ENCODE measurements at regions not wholly inside any gene's neighbourhood (a gene's known extent, or its start where the extent isn't known, plus 50 kb on each side); places are given as distances from the start of the nearest gene placed in this dataset.

- Histone ChIP-seq H3K36me3 (ENCODE audit: insufficient read depth) (no peaks in the 10 kb centered on the region), H3K4me3 (IDR thresholded peaks at IDR 0.05; ENCODE audit: insufficient read depth, low read depth, low read length) (no peak overlapping the region), H3K4me1 (ENCODE audit: low read depth, poor library complexity, severe bottlenecking) (no peaks in the 10 kb centered on the region), H3K79me2 (ENCODE audit: insufficient read depth, low read depth) (no peaks in the 10 kb centered on the region), H3K9ac (no peak overlapping the region), H3K27ac (no peak overlapping the region), H3K4me2 (no peak overlapping the region), H3K27me3 (ENCODE audit: insufficient read depth, low read depth) (no peaks in the 10 kb centered on the region), H2AFZ (ENCODE audit: low read depth) (no peak overlapping the region), H4K20me1 (ENCODE audit: insufficient read depth) (no peaks in the 10 kb centered on the region)
- TF ChIP-seq CTCF (conservative IDR thresholded peaks at IDR 0.05; ENCODE audit: low read depth, low read length) = no peak
Measured at GRCh38 chr13:106151056-106151699, 384.3 kb downstream of the EFNB2 start.

DNA sequence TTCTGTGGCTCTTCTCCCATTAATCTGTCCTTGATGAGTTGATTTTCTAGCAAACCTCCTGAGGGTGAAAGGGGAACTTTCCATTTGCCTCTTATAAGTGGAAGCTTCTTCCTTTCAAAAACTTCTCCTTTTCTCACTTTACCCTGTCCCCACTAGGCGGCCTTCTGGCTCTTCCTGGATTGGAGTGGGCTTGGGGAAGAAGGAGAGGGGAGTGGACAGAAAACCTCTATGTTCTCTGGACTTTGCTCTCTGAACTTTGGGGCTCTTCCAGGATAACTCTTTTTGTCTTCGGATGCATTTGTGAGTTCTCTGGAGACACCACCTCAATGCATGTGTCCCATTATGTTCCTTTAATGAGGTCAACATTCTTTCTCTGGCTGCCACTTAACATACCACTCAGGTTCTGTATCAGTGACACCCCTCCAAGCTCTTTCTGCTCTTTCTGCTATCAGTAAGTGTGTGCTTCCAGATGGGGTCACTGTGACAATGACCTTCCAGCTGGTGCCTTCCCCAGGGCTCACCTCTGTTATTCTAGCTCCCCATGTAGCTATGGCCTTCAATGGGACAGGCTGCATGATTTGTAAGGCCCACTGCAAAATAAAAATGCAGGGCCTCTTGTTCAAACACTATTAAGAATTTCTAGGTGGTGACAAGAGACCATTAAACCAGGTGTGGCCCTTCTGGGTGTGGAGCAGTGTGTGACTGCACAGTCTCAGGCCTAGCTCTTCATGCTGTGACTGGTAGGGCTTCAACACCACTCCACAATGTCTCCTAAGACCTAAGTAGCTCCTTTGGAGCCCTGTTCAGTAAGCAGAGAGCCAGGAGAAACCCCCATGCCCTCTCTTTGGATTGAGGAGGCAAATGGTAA is 389.2 kb downstream of the EFNB2 start:
- H3K4me1 ChIP-seq (ENCODE audit: low read depth, poor library complexity, severe bottlenecking) = no peaks in the 10 kb centered on the region
- no peak overlapping the region for H3K27ac ChIP-seq
- no peaks in the 10 kb centered on the region for H3K79me2 ChIP-seq (ENCODE audit: insufficient read depth, low read depth)
- no peak overlapping the region for H3K4me3 ChIP-seq (IDR thresholded peaks at IDR 0.05; ENCODE audit: insufficient read depth, low read depth, low read length)
- no peaks in the 10 kb centered on the region for H4K20me1 ChIP-seq (ENCODE audit: insufficient read depth)
- H3K36me3 ChIP-seq (ENCODE audit: insufficient read depth) = no peaks in the 10 kb centered on the region
- H3K27me3 ChIP-seq (ENCODE audit: insufficient read depth, low read depth) = no peaks in the 10 kb centered on the region
- no peak for TF ChIP-seq CTCF (conservative IDR thresholded peaks at IDR 0.05; ENCODE audit: low read depth, low read length)
- H2AFZ ChIP-seq (ENCODE audit: low read depth) = no peak overlapping the region
- no peak overlapping the region for H3K9ac ChIP-seq
- H3K4me2 ChIP-seq = no peak overlapping the region

GRCh38 chr13:106145070-106145469 is 390.4 kb downstream of the EFNB2 start:
- Histone ChIP-seq H3K4me3 (IDR thresholded peaks at IDR 0.05; ENCODE audit: insufficient read depth, low read depth, low read length) (no peak overlapping the region), H3K9ac (no peak overlapping the region), H3K79me2 (ENCODE audit: insufficient read depth, low read depth) (no peaks in the 10 kb centered on the region), H3K27me3 (ENCODE audit: insufficient read depth, low read depth) (no peaks in the 10 kb centered on the region), H2AFZ (ENCODE audit: low read depth) (no peak overlapping the region), H3K36me3 (ENCODE audit: insufficient read depth) (no peaks in the 10 kb centered on the region), H4K20me1 (ENCODE audit: insufficient read depth) (no peaks in the 10 kb centered on the region), H3K4me1 (ENCODE audit: low read depth, poor library complexity, severe bottlenecking) (no peaks in the 10 kb centered on the region), H3K4me2 (no peak overlapping the region), H3K27ac (no peak overlapping the region)
- TF ChIP-seq CTCF (conservative IDR thresholded peaks at IDR 0.05; ENCODE audit: low read depth, low read length) = no peak

DNA sequence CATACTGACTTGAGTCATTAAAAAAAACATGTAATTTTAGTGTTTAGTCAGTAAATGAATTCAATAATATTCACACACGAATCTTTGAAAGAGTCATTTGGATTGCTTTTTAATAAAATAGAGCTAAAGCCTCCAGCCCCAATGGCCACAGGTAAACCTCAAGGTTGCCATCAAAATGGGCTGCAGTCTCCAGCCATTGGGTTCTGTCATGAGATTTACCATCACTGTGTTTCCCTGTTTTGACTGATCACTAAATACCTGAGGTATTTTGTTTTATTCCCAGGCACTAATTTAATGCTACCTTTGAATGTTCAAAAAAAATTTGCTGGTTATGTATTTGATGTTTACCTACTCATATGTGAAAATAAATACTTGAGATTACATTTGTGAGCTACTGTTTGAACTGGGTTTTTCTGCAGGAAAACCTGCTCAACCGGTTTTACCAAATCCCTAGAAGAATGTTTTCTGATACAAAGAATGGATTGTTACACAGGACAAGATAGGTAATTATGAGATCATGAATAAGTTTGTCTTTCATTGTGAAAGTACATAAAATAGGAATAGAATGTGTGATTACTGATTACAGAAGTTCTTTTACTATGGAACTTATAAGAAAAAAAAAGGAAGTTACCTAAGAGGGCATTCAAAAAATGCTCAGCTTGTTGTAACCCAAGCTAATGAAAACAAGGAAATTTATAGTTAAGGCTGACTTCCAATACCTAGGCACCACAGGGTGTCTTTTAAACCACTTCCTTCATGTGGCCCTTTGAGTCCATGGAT is 391.3 kb downstream of the EFNB2 start:
- Histone ChIP-seq H4K20me1 (ENCODE audit: insufficient read depth) (no peaks in the 10 kb centered on the region), H3K27me3 (ENCODE audit: insufficient read depth, low read depth) (no peaks in the 10 kb centered on the region), H3K36me3 (ENCODE audit: insufficient read depth) (no peaks in the 10 kb centered on the region), H3K79me2 (ENCODE audit: insufficient read depth, low read depth) (no peaks in the 10 kb centered on the region), H3K4me2 (no peak overlapping the region), H2AFZ (ENCODE audit: low read depth) (no peak overlapping the region), H3K27ac (no peak overlapping the region), H3K9ac (no peak overlapping the region), H3K4me1 (ENCODE audit: low read depth, poor library complexity, severe bottlenecking) (no peaks in the 10 kb centered on the region), H3K4me3 (IDR thresholded peaks at IDR 0.05; ENCODE audit: insufficient read depth, low read depth, low read length) (no peak overlapping the region)
- no peak for TF ChIP-seq CTCF (conservative IDR thresholded peaks at IDR 0.05; ENCODE audit: low read depth, low read length)

Data from KMS-11 (cell line).